CD4-positive, alpha-beta T cell treated with Interleukin-21 for 1 hour (primary cell): ENCODE measurements at regions not wholly inside any gene's neighbourhood (a gene's known extent, or its start where the extent isn't known, plus 50 kb on each side); places are given as distances from the start of the nearest gene placed in this dataset.

Experiments
- DNase-seq: peaks from one replicate; pipeline ENCODE4 v3.0.0-alpha.2; 2020

GRCh38 chr1:115491298-115492018, 150.3 kb upstream of the VANGL1 start:
- no peak for DNase-seq

GRCh38 chr1:115479055-115479482, 141.0 kb upstream of the NGF start:
- DNase-seq = no peak

- DNase-seq = no peak
Observed at GRCh38 chr1:115477071-115477470, 139.0 kb upstream of the NGF start.

- no peak for DNase-seq
Observed at GRCh38 chr1:115476616-115477015, 138.6 kb upstream of the NGF start.

- DNase-seq = no peak
Observed at GRCh38 chr1:115475901-115476300, 137.9 kb upstream of the NGF start.

- no peak for DNase-seq
Observed at GRCh38 chr1:115475252-115475651, 137.2 kb upstream of the NGF start.

- DNase-seq = no peak
Observed at GRCh38 chr1:115473986-115474565, 136.0 kb upstream of the NGF start.

- DNase-seq = peak; percentile 1
Observed at GRCh38 chr1:115469703-115470476, 131.8 kb upstream of the NGF start.

- no peak for DNase-seq
Observed at GRCh38 chr1:115467790-115468189, 129.7 kb upstream of the NGF start.

- no peak for DNase-seq
Observed at GRCh38 chr1:115467196-115467595, 129.1 kb upstream of the NGF start.

- DNase-seq = no peak
Observed at GRCh38 chr1:115466433-115466832, 128.4 kb upstream of the NGF start.

GRCh38 chr1:115465802-115466363, 127.8 kb upstream of the NGF start:
- DNase-seq = no peak

GRCh38 chr1:115463347-115463746, 125.3 kb upstream of the NGF start:
- DNase-seq = no peak

- DNase-seq = no peak
Observed at GRCh38 chr1:115462566-115463076, 124.6 kb upstream of the NGF start.

- no peak for DNase-seq
Observed at GRCh38 chr1:115461526-115461925, 123.5 kb upstream of the NGF start.

- DNase-seq = no peak
Observed at GRCh38 chr1:115459161-115459560, 121.1 kb upstream of the NGF start.

GRCh38 chr1:115458426-115459114, 120.5 kb upstream of the NGF start:
- no peak for DNase-seq

GRCh38 chr1:115457289-115457688, 119.2 kb upstream of the NGF start:
- DNase-seq = no peak

GRCh38 chr1:115456441-115456961, 118.5 kb upstream of the NGF start:
- no peak for DNase-seq

GRCh38 chr1:115454837-115455511, 116.9 kb upstream of the NGF start:
- DNase-seq = no peak

GRCh38 chr1:115453666-115454065, 115.6 kb upstream of the NGF start:
- DNase-seq = no peak
